RWPE2 (cell line): ENCODE measurements at regions not wholly inside any gene's neighbourhood (a gene's known extent, or its start where the extent isn't known, plus 50 kb on each side); places are given as distances from the start of the nearest gene placed in this dataset.

Experiments
- ATAC-seq: fragments of 200-7000 bp; cut with Tn5 transposase; 3 replicates; pipeline ENCODE4 v1.9.1; 2021; ENCODE audit warnings: low read depth
- DNase-seq: peaks from one replicate; pipeline ENCODE4 v3.0.0-alpha.2; 2020; ENCODE audit warnings: low spot score
- H3K27ac ChIP-seq: fragments of 450-650 bp; 2 replicates; pipeline ENCODE4 v1.5.1; 2017; ENCODE audit warnings: mild to moderate bottlenecking; ENCODE audit not compliant: poor library complexity, severe bottlenecking
- H3K27me3 ChIP-seq: fragments of 250-450 bp; sonication (Bioruptor Pico); 2 replicates; pipeline ENCODE4 v1.5.1; 2021; ENCODE audit warnings: mild to moderate bottlenecking, moderate library complexity; ENCODE audit not compliant: insufficient read depth, poor library complexity, severe bottlenecking
- H3K36me3 ChIP-seq: fragments of 250-450 bp; sonication (Bioruptor Pico); 2 replicates; pipeline ENCODE4 v1.5.1; 2020; ENCODE audit warnings: low read depth, mild to moderate bottlenecking, moderate library complexity
- H3K4me1 ChIP-seq: fragments of 250-450 bp; sonication (Bioruptor Pico); 2 replicates; pipeline ENCODE4 v1.5.1; 2021; ENCODE audit warnings: mild to moderate bottlenecking, moderate library complexity; ENCODE audit not compliant: insufficient read depth, poor library complexity, severe bottlenecking
- H3K4me3 ChIP-seq: fragments of 250-450 bp; sonication (Bioruptor Pico); 2 replicates; pipeline ENCODE4 v1.5.1; 2021; ENCODE audit warnings: mild to moderate bottlenecking, moderate library complexity; ENCODE audit not compliant: severe bottlenecking
- H3K9me3 ChIP-seq: fragments of 250-450 bp; sonication (Bioruptor Pico); 2 replicates; pipeline ENCODE4 v1.5.1; 2021; ENCODE audit warnings: mild to moderate bottlenecking, moderate library complexity; ENCODE audit not compliant: severe bottlenecking
- TF ChIP-seq, protein P1 (sequence below): fragments of 450-650 bp; IDR thresholded peaks from one replicate; pipeline ENCODE4 v1.5.1; 2017; ENCODE audit warnings: mild to moderate bottlenecking, moderate library complexity; ENCODE audit not compliant: poor library complexity, severe bottlenecking

DNA sequence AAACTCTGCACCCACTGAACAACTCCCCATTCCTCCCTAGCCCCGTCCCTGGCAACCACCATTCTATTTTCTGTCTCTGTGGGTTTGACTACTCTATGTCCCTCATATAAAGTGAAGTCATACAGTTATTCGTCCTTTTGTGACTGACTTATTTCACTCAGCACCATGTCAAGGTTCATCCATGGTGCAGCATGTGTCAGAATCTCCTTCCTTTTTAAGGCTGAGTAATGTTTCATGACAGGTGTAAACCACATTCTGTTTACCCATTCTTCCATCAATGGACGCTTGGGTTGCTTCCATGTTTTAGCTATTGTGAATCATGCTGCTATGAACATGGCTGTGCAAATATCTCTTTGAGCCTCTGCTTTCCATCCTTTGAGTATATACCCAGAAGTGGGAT is 192.3 kb upstream of the NSMCE3 start:
- Histone ChIP-seq H3K27me3 (peaks cover 12% of the 10 kb centered on the region), H3K36me3 (no peaks in the 10 kb centered on the region), H3K4me1 (no peaks in the 10 kb centered on the region), H3K4me3 (no peak overlapping the region), H3K9me3 (no peaks in the 10 kb centered on the region), H3K27ac (no peak overlapping the region)
- ATAC-seq: no peak
- no peak for DNase-seq
- TF ChIP-seq, protein P1, sequence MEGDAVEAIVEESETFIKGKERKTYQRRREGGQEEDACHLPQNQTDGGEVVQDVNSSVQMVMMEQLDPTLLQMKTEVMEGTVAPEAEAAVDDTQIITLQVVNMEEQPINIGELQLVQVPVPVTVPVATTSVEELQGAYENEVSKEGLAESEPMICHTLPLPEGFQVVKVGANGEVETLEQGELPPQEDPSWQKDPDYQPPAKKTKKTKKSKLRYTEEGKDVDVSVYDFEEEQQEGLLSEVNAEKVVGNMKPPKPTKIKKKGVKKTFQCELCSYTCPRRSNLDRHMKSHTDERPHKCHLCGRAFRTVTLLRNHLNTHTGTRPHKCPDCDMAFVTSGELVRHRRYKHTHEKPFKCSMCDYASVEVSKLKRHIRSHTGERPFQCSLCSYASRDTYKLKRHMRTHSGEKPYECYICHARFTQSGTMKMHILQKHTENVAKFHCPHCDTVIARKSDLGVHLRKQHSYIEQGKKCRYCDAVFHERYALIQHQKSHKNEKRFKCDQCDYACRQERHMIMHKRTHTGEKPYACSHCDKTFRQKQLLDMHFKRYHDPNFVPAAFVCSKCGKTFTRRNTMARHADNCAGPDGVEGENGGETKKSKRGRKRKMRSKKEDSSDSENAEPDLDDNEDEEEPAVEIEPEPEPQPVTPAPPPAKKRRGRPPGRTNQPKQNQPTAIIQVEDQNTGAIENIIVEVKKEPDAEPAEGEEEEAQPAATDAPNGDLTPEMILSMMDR: no peak

DNA sequence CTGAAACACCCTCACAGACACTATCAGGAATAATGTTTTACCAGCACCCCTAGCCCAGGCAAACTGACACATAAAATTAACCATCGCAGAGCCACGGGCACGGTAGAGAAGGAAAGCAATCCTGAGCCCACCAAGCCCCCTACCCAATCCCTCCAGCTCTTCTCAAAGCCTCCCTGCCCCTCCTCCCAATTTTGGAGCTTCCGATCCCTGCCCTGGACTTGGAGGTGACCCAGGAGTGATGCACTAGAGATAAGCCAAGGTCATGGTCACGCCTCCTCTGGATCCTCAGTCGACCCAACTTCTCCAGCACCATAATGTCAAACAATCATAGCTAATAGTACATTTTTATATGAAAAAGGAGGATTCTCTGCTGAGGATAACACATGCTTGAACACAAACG is 188.7 kb upstream of the NSMCE3 start:
- no peaks in the 10 kb centered on the region for H3K9me3 ChIP-seq
- DNase-seq (no peak), ATAC-seq (no peak)
- H3K4me1 ChIP-seq: no peaks in the 10 kb centered on the region
- TF ChIP-seq, protein P1: no peak
- no peaks in the 10 kb centered on the region for H3K36me3 ChIP-seq
- H3K4me3 ChIP-seq: no peak overlapping the region
- no peak overlapping the region for H3K27ac ChIP-seq
- peaks cover 12% of the 10 kb centered on the region for H3K27me3 ChIP-seq

DNA sequence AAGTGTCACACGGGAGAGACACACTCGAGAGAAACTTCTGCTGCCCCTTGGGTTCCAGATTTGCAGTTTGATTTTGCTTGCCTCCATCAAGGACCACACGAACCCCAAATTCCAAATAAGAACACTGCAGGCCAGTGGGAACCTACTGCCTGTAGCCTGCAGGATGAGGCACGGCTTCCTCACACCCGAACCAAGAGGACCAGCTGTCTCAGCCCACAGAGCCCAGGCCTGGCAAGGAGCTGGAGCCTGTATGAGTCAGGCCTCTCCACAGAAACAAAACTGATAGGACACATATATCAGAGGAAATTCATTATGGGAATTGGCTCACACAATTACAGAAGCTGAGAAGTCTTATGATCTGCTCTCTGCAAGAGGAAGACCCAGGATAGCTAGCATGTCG is 188.1 kb upstream of the NSMCE3 start:
- TF ChIP-seq, protein P1: no peak
- Histone ChIP-seq H3K27me3 (peaks cover 10% of the 10 kb centered on the region), H3K4me1 (no peaks in the 10 kb centered on the region), H3K27ac (no peak overlapping the region), H3K36me3 (no peaks in the 10 kb centered on the region), H3K4me3 (no peak overlapping the region), H3K9me3 (no peaks in the 10 kb centered on the region)
- peak; percentile 29 for DNase-seq
- ATAC-seq: no peak; the same call in 2 of the 3 replicates

DNA sequence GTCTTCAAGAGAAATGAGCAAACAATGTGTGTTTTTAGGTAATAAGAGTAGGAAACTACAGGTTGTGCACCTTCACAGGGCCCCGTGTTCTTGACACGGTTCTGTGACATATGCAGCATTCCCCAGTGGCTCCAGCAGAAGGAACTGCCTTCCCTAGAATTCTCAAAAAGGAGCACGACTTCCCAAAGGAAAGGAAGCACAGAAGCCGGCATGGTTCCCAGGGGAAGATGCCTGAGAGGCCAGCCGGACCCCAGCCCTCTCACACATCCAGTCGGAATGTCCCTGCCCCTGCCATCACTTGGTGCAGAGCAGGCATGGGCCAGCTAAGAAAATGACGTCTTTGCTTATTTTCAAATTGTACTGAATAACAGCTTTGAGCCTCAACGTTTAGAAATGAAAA is 187.3 kb upstream of the NSMCE3 start:
- Histone ChIP-seq H3K36me3 (no peaks in the 10 kb centered on the region), H3K27ac (no peak overlapping the region), H3K9me3 (no peaks in the 10 kb centered on the region), H3K4me1 (no peaks in the 10 kb centered on the region), H3K4me3 (no peak overlapping the region), H3K27me3 (peaks cover 3% of the 10 kb centered on the region)
- DNase-seq (no peak), ATAC-seq (no peak)
- TF ChIP-seq, protein P1: no peak

DNA sequence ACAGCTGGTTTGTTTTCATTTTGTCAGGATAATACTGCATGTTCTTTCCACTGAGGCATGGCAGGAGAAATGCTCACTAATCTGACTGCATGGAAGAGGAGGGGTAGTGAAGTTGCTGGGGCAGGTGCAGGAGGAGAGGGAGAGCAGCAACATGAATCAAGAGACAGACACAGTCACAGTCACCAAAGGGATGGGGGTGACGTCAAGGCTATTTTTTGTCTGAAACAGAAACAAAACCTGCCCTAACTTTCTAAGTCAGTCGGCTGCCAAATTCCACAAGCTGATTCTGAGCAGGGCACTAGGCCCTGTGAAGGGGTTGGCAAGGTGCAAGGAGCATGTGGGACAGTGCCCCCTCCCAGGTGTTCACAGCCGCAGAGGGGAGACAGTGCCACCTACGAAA is 186.6 kb upstream of the NSMCE3 start:
- TF ChIP-seq, protein P1: no peak
- H3K4me3 ChIP-seq: no peak overlapping the region
- H3K9me3 ChIP-seq: no peaks in the 10 kb centered on the region
- no peaks in the 10 kb centered on the region for H3K27me3 ChIP-seq
- H3K27ac ChIP-seq: no peak overlapping the region
- DNase-seq (no peak), ATAC-seq (no peak)
- no peaks in the 10 kb centered on the region for H3K36me3 ChIP-seq
- H3K4me1 ChIP-seq: no peaks in the 10 kb centered on the region
